Lung (tissue), 11 donors: ENCODE measurements at regions not wholly inside any gene's neighbourhood (a gene's known extent, or its start where the extent isn't known, plus 50 kb on each side); places are given as distances from the start of the nearest gene placed in this dataset.
"Not testable (repeated sequence)": the region's sequence is repeated elsewhere in the genome, so short reads cannot be mapped to it uniquely, and the experiment has no call there.

Experiments
- ATAC-seq: fragments of 200-7000 bp; cut with Tn5 transposase; one replicate; pipeline ENCODE4 v1.9.1; 2020; ENCODE audit warnings: moderate number of reproducible peaks; ENCODE audit not compliant: insufficient read depth, low FRiP score
- DNase-seq, 3 donors: peaks; one replicate each; pipeline ENCODE4 v3.0.0-alpha.2; 2013 to 2017
- H3K27ac ChIP-seq, 2 donors: one replicate each; pipeline ENCODE4 v1.5.1; 2013; ENCODE audit warnings: mild to moderate bottlenecking in 2 of 2, moderate library complexity in 2 of 2, control low read depth in 1 of 2, inconsistent platforms in 1 of 2, low read depth in 1 of 2, low read length in 1 of 2
- H3K27me3 ChIP-seq, 3 donors: one replicate each; pipeline ENCODE4 v1.5.1; 2013; ENCODE audit warnings: low read length in 2 of 3; ENCODE audit not compliant: control insufficient read depth in 3 of 3, insufficient read depth in 3 of 3
- H3K36me3 ChIP-seq, 4 donors: one replicate each; pipeline ENCODE4 v1.5.1; 2013; ENCODE audit warnings: low read length in 4 of 4, mild to moderate bottlenecking in 1 of 4, moderate library complexity in 1 of 4; ENCODE audit not compliant: control insufficient read depth in 4 of 4, insufficient read depth in 4 of 4
- H3K4me1 ChIP-seq, 5 donors: one replicate each; pipeline ENCODE4 v1.5.1; 2013; ENCODE audit warnings: low read length in 5 of 5, mild to moderate bottlenecking in 2 of 5, moderate library complexity in 1 of 5; ENCODE audit not compliant: control insufficient read depth in 5 of 5, insufficient read depth in 5 of 5
- H3K4me3 ChIP-seq: one replicate; pipeline ENCODE4 v1.5.1; 2013; ENCODE audit warnings: mild to moderate bottlenecking, control low read depth, moderate library complexity
- H3K9ac ChIP-seq, 2 donors: one replicate each; pipeline ENCODE4 v1.5.1; 2013; ENCODE audit warnings: low read length in 2 of 2, control low read depth in 1 of 2; ENCODE audit not compliant: insufficient read depth in 1 of 2
- H3K9me3 ChIP-seq, 4 donors: one replicate each; pipeline ENCODE4 v1.5.1; 2013; ENCODE audit warnings: low read length in 3 of 4, mild to moderate bottlenecking in 1 of 4, moderate library complexity in 1 of 4; ENCODE audit not compliant: control insufficient read depth in 4 of 4, insufficient read depth in 3 of 4
- CTCF ChIP-seq: IDR thresholded peaks from 2 replicates; pipeline ENCODE4 v1.5.1; 2012; ENCODE audit warnings: mild to moderate bottlenecking; ENCODE audit errors: control extremely low read depth, extremely low read depth
- whole genome bisulfite sequencing, 2 donors: extraction: QIAGEN DNeasy Blood & Tissue Kit; methylation state at CpG; one replicate each; pipeline ENCODE4 v1.1.7; 2013; 5-methylcytosine and 5-hydroxymethylcytosine counted together
- donor health status: control.
- donor health status: control.
- donor health status: Bipolar disorder and iron deficiency.
- donor health status: healthy.
- donor health status: DM: yes; HTN: yes; CAD: no.

GRCh38 chr5:130397132-130397531 is 492.9 kb downstream of the CHSY3 start:
- TF ChIP-seq CTCF: no peak

GRCh38 chr5:130391727-130392264 is 487.5 kb downstream of the CHSY3 start:
- not testable (repeated sequence) for H3K27me3 ChIP-seq, H3K4me1 ChIP-seq, DNase-seq, H3K4me3 ChIP-seq, H3K9ac ChIP-seq, ATAC-seq, H3K27ac ChIP-seq, H3K9me3 ChIP-seq, H3K36me3 ChIP-seq
- 57 to 80% methylated on average over 3 of the region's 3 CpGs for WGBS, 2 donors

More at GRCh38 chr5:130397132-130397531, 492.9 kb downstream of the CHSY3 start:
- H3K9me3 ChIP-seq: peaks cover 0 to 2% (median 0%) of the 10 kb centered on the region in 4 donors
- no peaks in the 10 kb centered on the region for H3K4me1 ChIP-seq
- 91 to 97% methylated on average over 2 of the region's 2 CpGs for WGBS, 2 donors
- H3K27me3 ChIP-seq: no peaks in the 10 kb centered on the region
- no peak overlapping the region for H3K9ac ChIP-seq
- H3K27ac ChIP-seq: no peak overlapping the region
- H3K4me3 ChIP-seq: no peak overlapping the region
- DNase-seq: no peak
- no peaks in the 10 kb centered on the region for H3K36me3 ChIP-seq
- no peak for ATAC-seq

GRCh38 chr5:130386155-130386554 is 481.9 kb downstream of the CHSY3 start:
- Histone ChIP-seq H3K9ac (no peak overlapping the region), H3K9me3 (no peaks in the 10 kb centered on the region), H3K36me3 (no peaks in the 10 kb centered on the region), H3K4me1 (no peaks in the 10 kb centered on the region), H3K27ac (no peak overlapping the region), H3K4me3 (no peak overlapping the region), H3K27me3 (no peaks in the 10 kb centered on the region)
- TF ChIP-seq CTCF: no peak
- 42 to 48% methylated on average over 1 of the region's 1 CpG for WGBS, 2 donors
- ATAC-seq: no peak
- no peak for DNase-seq

GRCh38 chr5:130385656-130386055 is 481.4 kb downstream of the CHSY3 start:
- H3K4me3 ChIP-seq: no peak overlapping the region
- no peak for DNase-seq
- H3K27me3 ChIP-seq: no peaks in the 10 kb centered on the region
- ATAC-seq: no peak
- 39 to 60% methylated on average over 2 of the region's 2 CpGs for WGBS, 2 donors
- no peaks in the 10 kb centered on the region for H3K36me3 ChIP-seq
- H3K9me3 ChIP-seq: no peaks in the 10 kb centered on the region
- no peak overlapping the region for H3K27ac ChIP-seq
- no peaks in the 10 kb centered on the region for H3K4me1 ChIP-seq
- no peak overlapping the region for H3K9ac ChIP-seq
- TF ChIP-seq CTCF: no peak
